ENCODE measurements at regions not wholly inside any gene's neighbourhood (a gene's known extent, or its start where the extent isn't known, plus 50 kb on each side); places are given as distances from the start of the nearest gene placed in this dataset.

DNA sequence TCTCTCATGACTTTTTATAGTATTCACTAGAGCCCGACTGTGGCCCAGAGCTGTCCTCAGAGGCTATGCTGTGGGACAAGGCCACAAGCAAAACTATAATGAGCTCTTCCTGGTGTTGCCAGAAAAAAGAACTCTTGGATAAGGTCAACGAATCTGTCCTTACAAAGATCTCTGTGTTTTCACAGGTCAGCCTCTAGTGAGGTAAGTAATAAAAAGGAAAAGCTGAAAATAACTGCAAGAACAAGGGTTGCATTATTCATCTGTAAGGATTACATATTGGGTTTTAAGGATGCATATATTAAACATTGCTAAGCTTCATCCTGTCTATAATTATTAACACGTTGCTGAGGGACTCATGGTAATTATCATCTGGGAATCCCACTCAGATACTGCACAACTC, 62.8 kb upstream of the ATL2 start:
- TF ChIP-seq, protein P1, sequence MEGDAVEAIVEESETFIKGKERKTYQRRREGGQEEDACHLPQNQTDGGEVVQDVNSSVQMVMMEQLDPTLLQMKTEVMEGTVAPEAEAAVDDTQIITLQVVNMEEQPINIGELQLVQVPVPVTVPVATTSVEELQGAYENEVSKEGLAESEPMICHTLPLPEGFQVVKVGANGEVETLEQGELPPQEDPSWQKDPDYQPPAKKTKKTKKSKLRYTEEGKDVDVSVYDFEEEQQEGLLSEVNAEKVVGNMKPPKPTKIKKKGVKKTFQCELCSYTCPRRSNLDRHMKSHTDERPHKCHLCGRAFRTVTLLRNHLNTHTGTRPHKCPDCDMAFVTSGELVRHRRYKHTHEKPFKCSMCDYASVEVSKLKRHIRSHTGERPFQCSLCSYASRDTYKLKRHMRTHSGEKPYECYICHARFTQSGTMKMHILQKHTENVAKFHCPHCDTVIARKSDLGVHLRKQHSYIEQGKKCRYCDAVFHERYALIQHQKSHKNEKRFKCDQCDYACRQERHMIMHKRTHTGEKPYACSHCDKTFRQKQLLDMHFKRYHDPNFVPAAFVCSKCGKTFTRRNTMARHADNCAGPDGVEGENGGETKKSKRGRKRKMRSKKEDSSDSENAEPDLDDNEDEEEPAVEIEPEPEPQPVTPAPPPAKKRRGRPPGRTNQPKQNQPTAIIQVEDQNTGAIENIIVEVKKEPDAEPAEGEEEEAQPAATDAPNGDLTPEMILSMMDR (IDR thresholded peaks at IDR 0.05): no peak
- TF ChIP-seq POLR2A (IDR thresholded peaks at IDR 0.05): no peak
